ENCODE measurements at regions not wholly inside any gene's neighbourhood (a gene's known extent, or its start where the extent isn't known, plus 50 kb on each side); places are given as distances from the start of the nearest gene placed in this dataset.

DNA sequence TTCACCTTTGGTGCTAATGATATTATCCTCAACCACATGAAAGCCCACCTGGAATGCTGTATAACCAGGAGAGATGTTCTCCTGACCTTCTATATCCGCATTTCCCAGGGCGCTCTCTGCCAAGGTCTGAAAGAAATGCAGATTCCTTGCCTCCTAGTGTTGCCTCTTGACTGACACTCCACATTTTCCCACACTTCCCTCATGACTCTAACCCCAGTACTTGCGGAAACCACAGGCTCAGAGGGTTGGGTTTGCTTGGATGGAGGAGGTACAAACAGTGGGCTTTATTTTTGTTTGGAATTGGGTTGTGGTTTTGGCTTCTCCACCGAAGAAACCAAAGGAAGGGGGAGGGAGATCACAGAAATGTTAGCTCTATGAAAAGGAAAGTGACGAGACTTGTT lies 222.9 kb upstream of the CELF2 start:
- DNase-seq (ENCODE audit: low spot score) = no peak
- intact Hi-C loops (cut with DNase I) = loop anchor here (5.0 to 10.0 kb wide), 3 partner anchors 78 to 220 kb away; partner anchors contain the start of gene CELF2

GRCh38 chr10:10796061-10796773 lies 221.5 kb upstream of the CELF2 start:
- intact Hi-C loops (cut with DNase I) = loop anchor here (5.0 to 10.0 kb wide), 2 partner anchors 116 to 219 kb away; partner anchors contain the start of gene CELF2
- no peak for DNase-seq (ENCODE audit: low spot score)

GRCh38 chr10:10796774-10797415 lies 220.8 kb upstream of the CELF2 start:
- DNase-seq (ENCODE audit: low spot score) = no peak
- intact Hi-C loops (cut with DNase I) = loop anchor here (5.0 to 10.0 kb wide), 2 partner anchors 115 to 218 kb away; partner anchors contain the start of gene CELF2

GRCh38 chr10:10797513-10797912 lies 220.2 kb upstream of the CELF2 start:
- DNase-seq (ENCODE audit: low spot score) = no peak
- intact Hi-C loops (cut with DNase I) = loop anchor here (5.0 to 10.0 kb wide), 2 partner anchors 115 to 217 kb away; partner anchors contain the start of gene CELF2

GRCh38 chr10:10798102-10798863 lies 219.4 kb upstream of the CELF2 start:
- intact Hi-C loops (cut with DNase I) = loop anchor here (5.0 to 10.0 kb wide), 2 partner anchors 114 to 217 kb away; partner anchors contain the start of gene CELF2
- no peak for DNase-seq (ENCODE audit: low spot score)

- no peak for DNase-seq (ENCODE audit: low spot score)
- intact Hi-C loops (cut with DNase I) = loop anchor here (5.0 to 10.0 kb wide), 2 partner anchors 113 to 216 kb away; partner anchors contain the start of gene CELF2
Measured at GRCh38 chr10:10798864-10799192, 218.8 kb upstream of the CELF2 start.

DNA sequence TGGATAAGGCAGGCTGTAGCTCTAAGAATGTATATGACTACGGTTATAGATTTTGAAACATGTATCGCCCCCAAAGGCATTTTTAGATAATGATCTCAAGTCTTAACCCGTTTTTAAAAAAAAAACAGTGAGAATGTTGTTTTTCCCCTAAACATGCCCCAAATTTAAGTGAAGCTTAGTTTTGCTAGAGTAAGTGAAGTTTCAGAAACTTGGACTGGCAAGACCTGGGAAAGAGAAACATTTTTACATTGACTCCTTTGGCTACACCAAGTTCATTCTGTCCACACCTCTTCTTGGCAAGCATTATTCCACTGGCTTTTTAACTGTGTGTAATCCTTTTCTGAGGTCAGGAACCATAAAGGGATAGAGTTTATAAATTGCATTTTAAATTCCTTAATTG lies 216.7 kb upstream of the CELF2 start:
- intact Hi-C loops (cut with DNase I) = no loop called here
- no peak for DNase-seq (ENCODE audit: low spot score)

DNA sequence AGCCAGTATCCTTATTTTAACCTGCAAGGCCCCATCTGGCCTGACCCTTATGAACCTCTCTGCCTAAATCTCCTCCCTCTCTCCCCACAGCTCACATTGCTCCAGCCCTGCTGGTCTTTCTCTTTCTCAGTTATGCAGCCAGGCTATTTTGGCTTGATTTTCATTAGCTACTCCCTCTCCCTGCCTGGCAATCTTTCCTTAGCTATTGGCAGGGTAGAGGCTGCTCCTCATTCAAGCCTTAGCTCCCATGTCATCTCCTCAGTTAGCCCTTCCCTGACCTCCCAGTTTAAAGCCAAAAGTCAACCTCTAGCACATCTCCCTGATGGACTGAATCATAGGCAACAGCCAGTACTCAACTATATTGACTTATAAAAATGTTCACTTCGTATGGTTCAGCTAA lies 214.4 kb upstream of the CELF2 start:
- DNase-seq (ENCODE audit: low spot score) = no peak
- intact Hi-C loops (cut with DNase I) = no loop called here

GRCh38 chr10:10804061-10804460 lies 213.6 kb upstream of the CELF2 start:
- intact Hi-C loops (cut with DNase I) = no loop called here
- DNase-seq (ENCODE audit: low spot score) = no peak

- intact Hi-C loops (cut with DNase I) = no loop called here
- no peak for DNase-seq (ENCODE audit: low spot score)
Measured at GRCh38 chr10:10804998-10805740, 212.5 kb upstream of the CELF2 start.

DNA sequence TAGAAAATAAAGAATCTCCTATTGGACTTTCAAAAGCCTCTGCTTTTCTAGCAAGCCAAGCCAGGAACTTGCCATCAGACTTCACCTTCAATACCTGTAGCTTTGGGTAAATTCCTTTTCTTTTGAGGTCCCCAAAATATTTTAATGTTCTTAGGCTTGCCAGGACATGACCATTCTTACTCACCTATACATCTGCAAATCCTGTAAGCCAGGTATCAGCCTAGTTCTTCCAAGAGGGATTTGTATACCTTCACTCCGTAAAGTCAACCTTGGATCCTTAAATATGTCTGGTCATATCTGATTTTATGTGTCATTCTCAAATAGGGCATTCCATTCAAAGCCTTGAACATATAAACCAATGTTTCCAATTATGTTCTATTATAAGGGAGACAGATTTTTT lies 210.6 kb upstream of the CELF2 start:
- intact Hi-C loops (cut with DNase I) = no loop called here
- no peak for DNase-seq (ENCODE audit: low spot score)

DNA sequence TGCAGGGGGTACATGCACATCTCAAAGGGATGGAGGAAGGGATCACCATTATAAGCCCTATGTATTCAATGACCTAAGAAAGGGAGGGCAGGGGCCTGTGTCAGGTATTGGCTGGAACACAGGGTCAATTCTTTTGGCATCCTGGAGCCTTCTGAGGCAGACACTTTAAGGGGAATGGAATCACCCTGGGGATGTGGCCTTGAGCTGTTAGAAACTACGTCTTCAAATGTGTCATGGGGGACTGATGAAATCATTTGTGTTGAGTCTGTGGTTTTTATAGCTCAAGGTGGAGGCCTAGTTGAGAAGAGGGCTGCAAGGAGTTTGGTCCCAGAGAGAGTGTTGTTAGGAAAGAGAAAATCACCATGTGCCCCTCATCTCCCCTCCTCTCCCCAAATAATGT lies 206.1 kb upstream of the CELF2 start:
- intact Hi-C loops (cut with DNase I) = no loop called here
- no peak for DNase-seq (ENCODE audit: low spot score)

GRCh38 chr10:10813656-10814055 lies 204.0 kb upstream of the CELF2 start:
- intact Hi-C loops (cut with DNase I) = no loop called here
- DNase-seq (ENCODE audit: low spot score) = no peak

- intact Hi-C loops (cut with DNase I) = no loop called here
- no peak for DNase-seq (ENCODE audit: low spot score)
Measured at GRCh38 chr10:10814069-10814468, 203.6 kb upstream of the CELF2 start.

- intact Hi-C loops (cut with DNase I) = no loop called here
- DNase-seq (ENCODE audit: low spot score) = no peak
Measured at GRCh38 chr10:10816447-10816846, 201.2 kb upstream of the CELF2 start.

DNA sequence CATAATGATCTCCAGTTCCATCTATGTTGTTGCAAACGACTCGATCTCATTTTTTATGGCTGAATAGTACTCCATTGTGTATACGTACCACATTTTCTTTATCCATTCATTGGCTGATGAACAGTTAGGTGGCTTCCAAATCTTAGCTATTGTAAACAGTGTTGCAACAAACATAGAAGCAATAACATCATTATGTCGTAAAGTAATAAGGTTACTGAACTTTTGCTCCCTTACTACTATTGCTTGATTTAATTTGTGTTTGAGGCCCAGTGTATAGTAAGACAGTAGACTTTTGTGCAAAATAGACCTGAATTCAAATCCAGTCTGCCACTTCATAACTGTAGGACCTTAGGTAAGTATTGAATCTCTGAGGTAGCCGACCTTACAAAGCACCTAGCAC lies 200.1 kb upstream of the CELF2 start:
- DNase-seq (ENCODE audit: low spot score) = no peak
- intact Hi-C loops (cut with DNase I) = no loop called here

- intact Hi-C loops (cut with DNase I) = no loop called here
- no peak for DNase-seq (ENCODE audit: low spot score)
Measured at GRCh38 chr10:10818082-10818481, 199.6 kb upstream of the CELF2 start.

DNA sequence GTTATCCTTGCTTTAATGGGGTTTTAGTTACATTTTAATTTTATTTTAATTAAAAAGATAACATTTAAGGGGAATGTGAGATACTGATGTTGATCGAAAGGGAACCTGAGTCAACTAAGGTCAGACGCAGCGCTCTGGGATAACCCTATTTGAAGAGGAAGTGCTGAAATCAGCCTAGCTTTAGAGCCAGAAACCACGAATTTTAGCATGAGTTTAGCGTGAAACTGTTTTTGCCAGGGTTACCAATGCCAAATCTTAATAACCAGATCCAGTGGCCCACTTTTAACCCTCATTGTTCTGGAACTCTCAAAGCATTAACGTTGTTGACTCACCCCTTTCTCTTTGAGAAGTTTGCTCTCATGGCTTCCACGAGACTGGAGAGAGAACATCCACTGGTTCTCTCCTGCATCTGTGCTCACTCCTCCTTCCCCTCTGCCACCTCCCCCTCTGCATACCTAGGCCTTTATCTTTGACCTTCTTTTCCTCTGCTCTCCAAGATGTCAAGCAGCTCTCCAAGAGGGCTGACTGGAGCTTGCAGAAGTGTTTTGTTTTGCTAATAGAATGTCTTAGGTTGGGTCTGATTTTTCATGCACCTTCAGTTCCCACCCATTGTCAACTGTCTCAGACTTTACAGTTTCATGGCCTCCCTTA lies 198.3 kb upstream of the CELF2 start:
- DNase-seq (ENCODE audit: low spot score) = no peak
- intact Hi-C loops (cut with DNase I) = no loop called here

GRCh38 chr10:10821926-10822325 lies 195.7 kb upstream of the CELF2 start:
- no peak for DNase-seq (ENCODE audit: low spot score)
- intact Hi-C loops (cut with DNase I) = loop anchor here (5.0 kb wide), 1 partner anchor 50 kb away; no protein-coding TSS in a partner anchor

All from cardiac septum (tissue), 1 donor.